ENCODE measurements at regions not wholly inside any gene's neighbourhood (a gene's known extent, or its start where the extent isn't known, plus 50 kb on each side); places are given as distances from the start of the nearest gene placed in this dataset.
A peak's percentile ranks its signal among the peaks of the same experiment; 100 is the strongest.

- intact Hi-C loops (cut with DNase I) = no loop called here
- Histone ChIP-seq H3K4me1 (no peaks in the 10 kb centered on the region), H3K27me3 (no peaks in the 10 kb centered on the region), H3K9me3 (no peaks in the 10 kb centered on the region), H3K36me3 (replicated peaks in 1 of 2; ENCODE audit: insufficient read depth in 1 of 2, low read depth in 2 of 2) (no peaks in the 10 kb centered on the region), H3K27ac (no peak overlapping the region), H3K4me3 (no peak overlapping the region)
- WGBS, 2 donors = 62 to 74% methylated on average over 3 of the region's 3 CpGs
- no peak for TF ChIP-seq POLR2A (IDR thresholded peaks at IDR 0.05)
- no peak for TF ChIP-seq CTCF (IDR thresholded peaks at IDR 0.05)
- ATAC-seq (no peak), DNase-seq (no peak)
Observed at GRCh38 chr10:21217107-21217506, 308.4 kb downstream of the SKIDA1 start.

- no peak overlapping the region for H3K4me3 ChIP-seq
- no peak overlapping the region for H3K27ac ChIP-seq
- TF ChIP-seq CTCF (IDR thresholded peaks at IDR 0.05) (no peak), POLR2A (IDR thresholded peaks at IDR 0.05) (no peak)
- WGBS, 2 donors = 93 to 94% methylated on average over 3 of the region's 3 CpGs
- no peak for DNase-seq
- H3K27me3 ChIP-seq = no peaks in the 10 kb centered on the region
- no peak for ATAC-seq
- H3K36me3 ChIP-seq (replicated peaks in 1 of 2; ENCODE audit: insufficient read depth in 1 of 2, low read depth in 2 of 2) = no peaks in the 10 kb centered on the region
- H3K4me1 ChIP-seq = no peaks in the 10 kb centered on the region
- intact Hi-C loops (cut with DNase I) = no loop called here
- H3K9me3 ChIP-seq = no peaks in the 10 kb centered on the region
Observed at GRCh38 chr10:21214329-21214728, 311.2 kb downstream of the SKIDA1 start.

- TF ChIP-seq CTCF (IDR thresholded peaks at IDR 0.05) (no peak), POLR2A (IDR thresholded peaks at IDR 0.05) (no peak)
- Histone ChIP-seq H3K36me3 (replicated peaks in 1 of 2; ENCODE audit: insufficient read depth in 1 of 2, low read depth in 2 of 2) (no peaks in the 10 kb centered on the region), H3K4me1 (no peaks in the 10 kb centered on the region), H3K27ac (no peak overlapping the region), H3K27me3 (no peaks in the 10 kb centered on the region), H3K4me3 (no peak overlapping the region), H3K9me3 (no peaks in the 10 kb centered on the region)
- ATAC-seq (no peak), DNase-seq (no peak)
- WGBS, 2 donors = 77 to 85% methylated on average over 6 of the region's 6 CpGs
- intact Hi-C loops (cut with DNase I) = no loop called here
Observed at GRCh38 chr10:21213381-21213780, 312.1 kb downstream of the SKIDA1 start.

- no peak overlapping the region for H3K4me3 ChIP-seq
- ATAC-seq = no peak
- peaks cover 0 to 2% (median 0%) of the 10 kb centered on the region in 3 donors for H3K9me3 ChIP-seq
- no peaks in the 10 kb centered on the region for H3K4me1 ChIP-seq
- DNase-seq = no peak
- intact Hi-C loops (cut with DNase I) = no loop called here
- TF ChIP-seq CTCF (IDR thresholded peaks at IDR 0.05) (no peak), POLR2A (IDR thresholded peaks at IDR 0.05) (no peak)
- no peak overlapping the region for H3K27ac ChIP-seq
- 58 to 71% methylated on average over 5 of the region's 5 CpGs for WGBS, 2 donors
- H3K36me3 ChIP-seq (replicated peaks in 1 of 2; ENCODE audit: insufficient read depth in 1 of 2, low read depth in 2 of 2) = no peaks in the 10 kb centered on the region
- H3K27me3 ChIP-seq = no peaks in the 10 kb centered on the region
Observed at GRCh38 chr10:21212912-21213311, 312.6 kb downstream of the SKIDA1 start.

- ATAC-seq (no peak), DNase-seq (peak in 1 of 4 donors; percentile 4)
- H3K27ac ChIP-seq = no peak overlapping the region
- no peaks in the 10 kb centered on the region for H3K36me3 ChIP-seq (replicated peaks in 1 of 2; ENCODE audit: insufficient read depth in 1 of 2, low read depth in 2 of 2)
- WGBS, 2 donors = 69 to 84% methylated on average over 11 of the region's 11 CpGs
- H3K9me3 ChIP-seq = peaks cover 0 to 7% (median 0%) of the 10 kb centered on the region in 3 donors
- no peak overlapping the region for H3K4me3 ChIP-seq
- H3K4me1 ChIP-seq = no peaks in the 10 kb centered on the region
- no peak for TF ChIP-seq CTCF (IDR thresholded peaks at IDR 0.05)
- intact Hi-C loops (cut with DNase I) = no loop called here
- H3K27me3 ChIP-seq = no peaks in the 10 kb centered on the region
Observed at GRCh38 chr10:21212348-21212747, 313.1 kb downstream of the SKIDA1 start.
